SK-N-SH (cell line): ENCODE measurements at regions not wholly inside any gene's neighbourhood (a gene's known extent, or its start where the extent isn't known, plus 50 kb on each side); places are given as distances from the start of the nearest gene placed in this dataset.
"Not testable (repeated sequence)": the region's sequence is repeated elsewhere in the genome, so short reads cannot be mapped to it uniquely, and the experiment has no call there.

ENCODE experiments used
- CTCF ChIA-PET: fragments of 300-600, 350-600 bp; formaldehyde crosslinking; extraction: SDS; loops from one replicate; lab custom pipeline; 2021; lab: Yijun Ruan, JAX
- POLR2A ChIA-PET: fragments of 350-600 bp; sonication (Branson Sonifier 250); formaldehyde crosslinking; extraction: SDS; loops from one replicate; lab custom pipeline; 2020; ENCODE audit warnings: antibody characterized with exemption, inconsistent platforms; lab: Yijun Ruan, JAX
- DNase-seq: peaks from one replicate; pipeline ENCODE4 v3.0.0; 2012
- H2AFZ ChIP-seq: fragments of 200-600 bp; sonication (generic); 2 replicates; pipeline ENCODE4 v1.8.1; 2016; ENCODE audit warnings: antibody characterized with exemption, mild to moderate bottlenecking, low read depth
- H3F3A ChIP-seq: fragments of 200-600 bp; sonication (generic); replicated peaks from 2 replicates; pipeline ENCODE3; 2016; ENCODE audit warnings: antibody characterized with exemption, mild to moderate bottlenecking; ENCODE audit not compliant: insufficient read depth
- H3K27ac ChIP-seq, 2 experiments: fragments of 200-500 bp in 1 of 2; fragments of 200-600 bp in 1 of 2; sonication (Bioruptor generic) in 1 of 2; sonication (generic), shearing (Covaris generic) in 1 of 2; 2 replicates each; pipeline versions ENCODE4 v1.5.1 to v1.6.1; 2014 to 2016; ENCODE audit warnings: low read depth in 2 of 2, inconsistent platforms in 1 of 2, low read length in 1 of 2, mild to moderate bottlenecking in 1 of 2, mixed read lengths in 1 of 2
- H3K27me3 ChIP-seq: fragments of 200-600 bp; sonication (generic), shearing (Covaris generic); 2 replicates; pipeline ENCODE4 v1.6.1; 2016; ENCODE audit warnings: mixed run types; ENCODE audit not compliant: insufficient read depth
- H3K36me3 ChIP-seq, 2 experiments: fragments of 200-500 bp in 1 of 2; fragments of 200-600 bp in 1 of 2; sonication (Bioruptor generic) in 1 of 2; sonication (generic) in 1 of 2; replicated peaks in 1 of 2; 2 replicates each; pipeline versions ENCODE3 to v1.5.1; 2014 to 2016; ENCODE audit warnings: low read length in 1 of 2, mild to moderate bottlenecking in 1 of 2; ENCODE audit not compliant: insufficient read depth in 2 of 2, control insufficient read depth in 1 of 2
- H3K4me1 ChIP-seq, 2 experiments: fragments of 200-500 bp in 1 of 2; fragments of 200-600 bp in 1 of 2; sonication (Bioruptor generic) in 1 of 2; sonication (generic), shearing (Covaris generic) in 1 of 2; 2 replicates each; pipeline versions ENCODE4 v1.5.1 to v1.6.1; 2014 to 2016; ENCODE audit warnings: low read depth in 1 of 2, low read length in 1 of 2, mixed run types in 1 of 2; ENCODE audit not compliant: insufficient read depth in 2 of 2, control insufficient read depth in 1 of 2
- H3K4me2 ChIP-seq: fragments of 200-600 bp; sonication (generic), shearing (Covaris generic); 2 replicates; pipeline ENCODE4 v1.6.1; 2017; ENCODE audit warnings: mixed run types
- H3K4me3 ChIP-seq, 2 experiments: fragments of 200-500 bp in 1 of 2; fragments of 200-600 bp in 1 of 2; sonication (Bioruptor generic) in 1 of 2; sonication (generic), shearing (Covaris generic) in 1 of 2; 2 replicates each; pipeline versions ENCODE4 v1.5.1 to v1.8.1; 2014 to 2016; ENCODE audit warnings: low read depth in 2 of 2, inconsistent platforms in 1 of 2, low read length in 1 of 2, mild to moderate bottlenecking in 1 of 2, mixed read lengths in 1 of 2, moderate library complexity in 1 of 2
- H3K79me2 ChIP-seq: fragments of 200-600 bp; sonication (generic); 2 replicates; pipeline ENCODE4 v1.8.1; 2017; ENCODE audit warnings: mild to moderate bottlenecking; ENCODE audit not compliant: insufficient read depth
- H3K9ac ChIP-seq: fragments of 200-600 bp; sonication (generic); 2 replicates; pipeline ENCODE4 v1.6.1; 2017; ENCODE audit warnings: mixed run types
- H3K9me2 ChIP-seq: fragments of 200-600 bp; sonication (generic); 2 replicates; pipeline ENCODE4 v1.6.1; 2017; ENCODE audit warnings: mixed run types
- H3K9me3 ChIP-seq: fragments of 200-600 bp; sonication (generic); 2 replicates; pipeline ENCODE4 v1.6.1; 2017; ENCODE audit warnings: mixed run types, mild to moderate bottlenecking, moderate library complexity
- H4K20me1 ChIP-seq: fragments of 200-600 bp; sonication (generic); 2 replicates; pipeline ENCODE4 v1.6.1; 2017; ENCODE audit warnings: mild to moderate bottlenecking, mixed run types; ENCODE audit not compliant: insufficient read depth
- EP300 ChIP-seq, 2 experiments: IDR thresholded peaks; 2 replicates each; pipeline versions ENCODE4 v1.4.0 to v1.6.1; 2012; ENCODE audit warnings: borderline replicate concordance in 1 of 2, low read depth in 1 of 2, low read length in 1 of 2
- FOXJ3 ChIP-seq: sonication (generic); formaldehyde crosslinking; IDR thresholded peaks from 2 replicates; pipeline ENCODE4 v1.5.1; 2020; ENCODE audit warnings: mild to moderate bottlenecking, missing genetic modification reagents
- MEF2A ChIP-seq: IDR thresholded peaks from 2 replicates; pipeline ENCODE4 v1.4.0; 2012; ENCODE audit warnings: low read depth, borderline replicate concordance
- NFIC ChIP-seq: IDR thresholded peaks from 2 replicates; pipeline ENCODE4 v1.4.0; 2012; ENCODE audit warnings: borderline replicate concordance
- NRF1 ChIP-seq: IDR thresholded peaks from 2 replicates; pipeline ENCODE4 v1.6.1; 2012; ENCODE audit warnings: low read depth, mild to moderate bottlenecking, low read length
- RXRA ChIP-seq: IDR thresholded peaks from 2 replicates; pipeline ENCODE4 v1.4.0; 2012; ENCODE audit warnings: low read depth, mild to moderate bottlenecking, borderline replicate concordance
- SMC3 ChIP-seq: IDR thresholded peaks from 2 replicates; pipeline ENCODE4 v1.6.1; 2012; ENCODE audit warnings: low read depth, low read length, improper control_type of control experiment
- TAF1 ChIP-seq: IDR thresholded peaks from 2 replicates; pipeline ENCODE4 v1.6.1; 2012; ENCODE audit warnings: low read depth, mild to moderate bottlenecking, low read length, moderate library complexity, borderline replicate concordance
- TEAD4 ChIP-seq: IDR thresholded peaks from 2 replicates; pipeline ENCODE4 v1.4.0; 2012; ENCODE audit warnings: mild to moderate bottlenecking, borderline replicate concordance; ENCODE audit not compliant: insufficient read depth
- YY1 ChIP-seq: IDR thresholded peaks from 2 replicates; pipeline ENCODE4 v1.4.0; 2012; ENCODE audit warnings: low read depth, mild to moderate bottlenecking
- WGBS: methylation state at CpG from one replicate; pipeline ENCODE4 v1.1.6; 2017; ENCODE audit warnings: low lambda C conversion rate; 5-methylcytosine and 5-hydroxymethylcytosine counted together
- TF ChIP-seq, protein P1 (sequence below): fragments of 200-600 bp; sonication (generic); IDR thresholded peaks from 2 replicates; pipeline ENCODE4 v1.6.1; 2017; ENCODE audit warnings: antibody characterized with exemption, mild to moderate bottlenecking, moderate library complexity
- TF ChIP-seq, protein P2 (sequence below): fragments of 150-350 bp; IDR thresholded peaks from 2 replicates; pipeline ENCODE4 v1.6.1; 2016; ENCODE audit warnings: mild to moderate bottlenecking, low read depth, low read length
- TF ChIP-seq, protein P3 (sequence below): IDR thresholded peaks from 2 replicates; pipeline ENCODE4 v1.4.0; 2012; ENCODE audit warnings: low read depth
- TF ChIP-seq, protein P4 (sequence below): IDR thresholded peaks from 2 replicates; pipeline ENCODE4 v1.6.1; 2012; ENCODE audit warnings: mild to moderate bottlenecking, low read depth, low read length, moderate library complexity

DNA sequence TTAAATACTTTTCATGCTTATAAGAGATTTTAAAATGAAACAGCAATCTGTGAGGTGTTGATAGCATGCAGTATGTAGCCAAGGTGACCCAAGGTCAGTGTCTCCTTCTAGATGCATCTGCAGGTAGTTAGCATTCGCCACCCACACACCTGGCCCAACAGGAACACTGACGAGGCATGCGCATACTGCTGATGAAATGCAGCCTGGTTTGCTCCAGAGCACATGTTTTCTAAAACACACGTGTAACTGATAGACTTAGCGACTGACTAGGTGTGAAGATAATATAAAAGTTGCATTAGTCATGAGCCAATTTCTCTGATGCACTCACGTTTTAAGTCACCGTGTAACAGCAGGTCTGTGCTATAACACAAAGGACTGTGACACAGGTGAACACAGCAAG, 77.1 kb upstream of the RPS6KA2 start (continued):
- TF ChIP-seq, protein P1, sequence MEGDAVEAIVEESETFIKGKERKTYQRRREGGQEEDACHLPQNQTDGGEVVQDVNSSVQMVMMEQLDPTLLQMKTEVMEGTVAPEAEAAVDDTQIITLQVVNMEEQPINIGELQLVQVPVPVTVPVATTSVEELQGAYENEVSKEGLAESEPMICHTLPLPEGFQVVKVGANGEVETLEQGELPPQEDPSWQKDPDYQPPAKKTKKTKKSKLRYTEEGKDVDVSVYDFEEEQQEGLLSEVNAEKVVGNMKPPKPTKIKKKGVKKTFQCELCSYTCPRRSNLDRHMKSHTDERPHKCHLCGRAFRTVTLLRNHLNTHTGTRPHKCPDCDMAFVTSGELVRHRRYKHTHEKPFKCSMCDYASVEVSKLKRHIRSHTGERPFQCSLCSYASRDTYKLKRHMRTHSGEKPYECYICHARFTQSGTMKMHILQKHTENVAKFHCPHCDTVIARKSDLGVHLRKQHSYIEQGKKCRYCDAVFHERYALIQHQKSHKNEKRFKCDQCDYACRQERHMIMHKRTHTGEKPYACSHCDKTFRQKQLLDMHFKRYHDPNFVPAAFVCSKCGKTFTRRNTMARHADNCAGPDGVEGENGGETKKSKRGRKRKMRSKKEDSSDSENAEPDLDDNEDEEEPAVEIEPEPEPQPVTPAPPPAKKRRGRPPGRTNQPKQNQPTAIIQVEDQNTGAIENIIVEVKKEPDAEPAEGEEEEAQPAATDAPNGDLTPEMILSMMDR: no peak
- TF ChIP-seq, protein P2, sequence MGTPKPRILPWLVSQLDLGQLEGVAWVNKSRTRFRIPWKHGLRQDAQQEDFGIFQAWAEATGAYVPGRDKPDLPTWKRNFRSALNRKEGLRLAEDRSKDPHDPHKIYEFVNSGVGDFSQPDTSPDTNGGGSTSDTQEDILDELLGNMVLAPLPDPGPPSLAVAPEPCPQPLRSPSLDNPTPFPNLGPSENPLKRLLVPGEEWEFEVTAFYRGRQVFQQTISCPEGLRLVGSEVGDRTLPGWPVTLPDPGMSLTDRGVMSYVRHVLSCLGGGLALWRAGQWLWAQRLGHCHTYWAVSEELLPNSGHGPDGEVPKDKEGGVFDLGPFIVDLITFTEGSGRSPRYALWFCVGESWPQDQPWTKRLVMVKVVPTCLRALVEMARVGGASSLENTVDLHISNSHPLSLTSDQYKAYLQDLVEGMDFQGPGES: no peak
- TF ChIP-seq FOXJ3 (CRISPR knock-in tag) (no peak), NRF1 (no peak)

DNA sequence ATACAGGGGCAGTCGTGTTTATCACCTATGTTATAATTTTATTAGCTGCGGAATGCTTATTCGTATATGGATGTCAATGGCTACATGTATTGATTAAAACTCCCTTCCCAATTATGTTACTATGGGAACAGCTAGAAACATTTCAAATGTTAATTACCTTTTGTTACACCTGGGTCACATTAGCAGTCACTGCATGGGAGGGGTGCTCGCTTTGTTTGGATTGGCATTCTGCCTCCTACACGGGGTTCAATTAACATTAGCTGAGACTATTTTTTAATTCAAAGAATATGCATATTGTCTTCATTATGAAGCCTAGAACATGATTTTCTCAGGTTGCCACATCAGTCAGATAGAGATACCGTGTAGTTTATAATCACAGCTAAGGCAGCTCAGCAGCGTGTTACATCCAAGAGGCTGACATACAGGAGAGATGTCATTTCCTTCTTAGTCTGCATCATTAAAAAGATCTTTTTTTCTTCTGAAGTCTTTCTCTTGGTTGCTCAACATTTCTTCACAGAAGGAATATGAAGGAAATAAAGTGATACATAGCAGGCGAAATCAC, 76.2 kb upstream of the RPS6KA2 start:
- Histone ChIP-seq H3K9me2 (no peaks in the 10 kb centered on the region), H2AFZ (no peak overlapping the region), H3K9me3 (no peaks in the 10 kb centered on the region), H3K4me1 (no peaks in the 10 kb centered on the region), H3K9ac (no peak overlapping the region), H4K20me1 (no peaks in the 10 kb centered on the region), H3K79me2 (no peaks in the 10 kb centered on the region), H3K27me3 (no peaks in the 10 kb centered on the region; the same call in 1 of the 2 replicates), H3K4me2 (no peak overlapping the region), H3F3A (no peaks in the 10 kb centered on the region), H3K36me3 (no peaks in the 10 kb centered on the region), H3K27ac (no peak overlapping the region), H3K4me3 (no peak overlapping the region)
- ChIA-PET CTCF (interaction anchor here (0.6 to 1.0 kb wide), 3 partner anchors 10 to 19 kb away, joined by 3 read pairs; no protein-coding TSS in a partner anchor), POLR2A (no interaction called here)
- DNase-seq: no peak
- TF ChIP-seq MEF2A: no peak
- TF ChIP-seq SMC3: no peak
- TF ChIP-seq, protein P3, sequence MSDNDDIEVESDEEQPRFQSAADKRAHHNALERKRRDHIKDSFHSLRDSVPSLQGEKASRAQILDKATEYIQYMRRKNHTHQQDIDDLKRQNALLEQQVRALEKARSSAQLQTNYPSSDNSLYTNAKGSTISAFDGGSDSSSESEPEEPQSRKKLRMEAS: no peak
- TF ChIP-seq YY1: no peak
- TF ChIP-seq TAF1: no peak
- TF ChIP-seq RXRA: no peak
- TF ChIP-seq NFIC: no peak
- TF ChIP-seq EP300 (IDR thresholded peaks at IDR 0.05; ENCODE audit: borderline replicate concordance in 1 of 2, low read depth in 1 of 2, low read length in 1 of 2): no peak
- TF ChIP-seq, protein P4, sequence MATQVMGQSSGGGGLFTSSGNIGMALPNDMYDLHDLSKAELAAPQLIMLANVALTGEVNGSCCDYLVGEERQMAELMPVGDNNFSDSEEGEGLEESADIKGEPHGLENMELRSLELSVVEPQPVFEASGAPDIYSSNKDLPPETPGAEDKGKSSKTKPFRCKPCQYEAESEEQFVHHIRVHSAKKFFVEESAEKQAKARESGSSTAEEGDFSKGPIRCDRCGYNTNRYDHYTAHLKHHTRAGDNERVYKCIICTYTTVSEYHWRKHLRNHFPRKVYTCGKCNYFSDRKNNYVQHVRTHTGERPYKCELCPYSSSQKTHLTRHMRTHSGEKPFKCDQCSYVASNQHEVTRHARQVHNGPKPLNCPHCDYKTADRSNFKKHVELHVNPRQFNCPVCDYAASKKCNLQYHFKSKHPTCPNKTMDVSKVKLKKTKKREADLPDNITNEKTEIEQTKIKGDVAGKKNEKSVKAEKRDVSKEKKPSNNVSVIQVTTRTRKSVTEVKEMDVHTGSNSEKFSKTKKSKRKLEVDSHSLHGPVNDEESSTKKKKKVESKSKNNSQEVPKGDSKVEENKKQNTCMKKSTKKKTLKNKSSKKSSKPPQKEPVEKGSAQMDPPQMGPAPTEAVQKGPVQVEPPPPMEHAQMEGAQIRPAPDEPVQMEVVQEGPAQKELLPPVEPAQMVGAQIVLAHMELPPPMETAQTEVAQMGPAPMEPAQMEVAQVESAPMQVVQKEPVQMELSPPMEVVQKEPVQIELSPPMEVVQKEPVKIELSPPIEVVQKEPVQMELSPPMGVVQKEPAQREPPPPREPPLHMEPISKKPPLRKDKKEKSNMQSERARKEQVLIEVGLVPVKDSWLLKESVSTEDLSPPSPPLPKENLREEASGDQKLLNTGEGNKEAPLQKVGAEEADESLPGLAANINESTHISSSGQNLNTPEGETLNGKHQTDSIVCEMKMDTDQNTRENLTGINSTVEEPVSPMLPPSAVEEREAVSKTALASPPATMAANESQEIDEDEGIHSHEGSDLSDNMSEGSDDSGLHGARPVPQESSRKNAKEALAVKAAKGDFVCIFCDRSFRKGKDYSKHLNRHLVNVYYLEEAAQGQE: no peak
- TF ChIP-seq, protein P1: no peak
- TF ChIP-seq TEAD4: no peak
- WGBS: 81% methylated on average over 8 of the region's 8 CpGs

DNA sequence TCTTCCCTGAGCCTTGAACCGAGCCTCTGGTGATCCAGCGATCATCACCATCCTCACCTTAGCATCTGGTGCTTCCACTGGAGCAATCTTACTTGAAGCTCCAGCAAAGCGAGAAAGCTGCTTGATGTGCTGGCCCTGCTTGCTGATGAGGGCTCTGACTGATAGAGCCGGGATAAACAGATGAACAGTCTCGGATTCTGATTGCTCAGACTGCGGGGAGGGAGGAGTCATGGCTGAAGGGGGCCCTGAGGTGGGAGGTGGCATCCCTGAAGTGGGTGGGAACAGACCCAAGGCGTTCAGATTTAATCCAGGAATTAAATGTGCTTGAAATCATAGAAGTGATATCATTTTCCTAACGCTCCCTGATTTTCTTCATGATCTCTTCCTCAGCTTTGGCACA, 74.4 kb upstream of the RPS6KA2 start:
- H3F3A ChIP-seq, H3K4me1 ChIP-seq, H3K4me2 ChIP-seq, CTCF ChIA-PET, H4K20me1 ChIP-seq, H3K9me2 ChIP-seq, H2AFZ ChIP-seq, DNase-seq, H3K36me3 ChIP-seq, H3K4me3 ChIP-seq, POLR2A ChIA-PET, H3K27me3 ChIP-seq, H3K9me3 ChIP-seq, H3K27ac ChIP-seq, H3K9ac ChIP-seq, H3K79me2 ChIP-seq: not testable (repeated sequence)
- WGBS: 74% methylated on average over 8 of the region's 8 CpGs
